ENCODE measurements at regions not wholly inside any gene's neighbourhood (a gene's known extent, or its start where the extent isn't known, plus 50 kb on each side); places are given as distances from the start of the nearest gene placed in this dataset.

- Histone ChIP-seq H2BK15ac (replicated peaks; ENCODE audit: low read depth) (no peak overlapping the region), H4K8ac (ENCODE audit: low read depth, low read length) (no peak overlapping the region), H2BK120ac (ENCODE audit: low read depth, low read length) (no peak overlapping the region), H4K5ac (ENCODE audit: low read length) (no peak overlapping the region), H3K79me1 (ENCODE audit: low read length) (no peaks in the 10 kb centered on the region), H3K23ac (ENCODE audit: low read length) (no peak overlapping the region), H3K27me3 (ENCODE audit: insufficient read depth, low read length, poor library complexity) (no peaks in the 10 kb centered on the region), H2AK5ac (ENCODE audit: low read length) (no peak overlapping the region), H2BK5ac (ENCODE audit: low read length) (no peak overlapping the region), H3K18ac (ENCODE audit: low read length) (no peak overlapping the region), H3K9ac (ENCODE audit: low read length) (no peak overlapping the region), H3K36me3 (ENCODE audit: control insufficient read depth, insufficient read depth, low read length) (no peaks in the 10 kb centered on the region), H3K4me2 (ENCODE audit: low read length) (no peak overlapping the region), H3K56ac (ENCODE audit: low read length) (no peak overlapping the region), H3K4ac (ENCODE audit: low read depth, low read length) (no peak overlapping the region), H3K27ac (ENCODE audit: low read depth, low read length) (no peak overlapping the region), H3K79me2 (ENCODE audit: control insufficient read depth, insufficient read depth, low read length) (no peaks in the 10 kb centered on the region), H3K4me3 (ENCODE audit: low read length) (no peak overlapping the region), H3K4me1 (ENCODE audit: control insufficient read depth, low read depth, low read length) (no peaks in the 10 kb centered on the region)
- no CpG with 5 or more reads among the region's 6 CpGs for WGBS (ENCODE audit: extremely low coverage, insufficient coverage, low lambda C conversion rate)
- DNase-seq, result no peak
Observed at GRCh38 chr1:163013826-163014600, 55.1 kb upstream of the RGS4 start.

- Histone ChIP-seq H3K56ac (ENCODE audit: low read length) (no peak overlapping the region), H4K5ac (ENCODE audit: low read length) (no peak overlapping the region), H3K4me2 (ENCODE audit: low read length) (no peak overlapping the region), H3K79me2 (ENCODE audit: control insufficient read depth, insufficient read depth, low read length) (no peaks in the 10 kb centered on the region), H3K36me3 (ENCODE audit: control insufficient read depth, insufficient read depth, low read length) (no peaks in the 10 kb centered on the region), H3K9ac (ENCODE audit: low read length) (no peak overlapping the region), H2BK15ac (replicated peaks; ENCODE audit: low read depth) (no peak overlapping the region), H3K4me3 (ENCODE audit: low read length) (no peak overlapping the region), H4K8ac (ENCODE audit: low read depth, low read length) (no peak overlapping the region), H3K79me1 (ENCODE audit: low read length) (no peaks in the 10 kb centered on the region), H3K4ac (ENCODE audit: low read depth, low read length) (no peak overlapping the region), H3K4me1 (ENCODE audit: control insufficient read depth, low read depth, low read length) (no peaks in the 10 kb centered on the region), H3K23ac (ENCODE audit: low read length) (no peak overlapping the region), H2AK5ac (ENCODE audit: low read length) (no peak overlapping the region), H2BK5ac (ENCODE audit: low read length) (no peak overlapping the region), H3K27ac (ENCODE audit: low read depth, low read length) (no peak overlapping the region), H3K18ac (ENCODE audit: low read length) (no peak overlapping the region), H3K27me3 (ENCODE audit: insufficient read depth, low read length, poor library complexity) (no peaks in the 10 kb centered on the region), H2BK120ac (ENCODE audit: low read depth, low read length) (no peak overlapping the region)
- no CpG with 5 or more reads among the region's 10 CpGs for WGBS (ENCODE audit: extremely low coverage, insufficient coverage, low lambda C conversion rate)
- no peak for DNase-seq
Observed at GRCh38 chr1:163006051-163006834, 62.9 kb upstream of the RGS4 start.

- H3K4me2 ChIP-seq (ENCODE audit: low read length), result no peak overlapping the region
- no peak overlapping the region for H2BK120ac ChIP-seq (ENCODE audit: low read depth, low read length)
- WGBS (ENCODE audit: extremely low coverage, insufficient coverage, low lambda C conversion rate), result no CpG with 5 or more reads among the region's 2 CpGs
- H3K9ac ChIP-seq (ENCODE audit: low read length), result no peak overlapping the region
- H3K36me3 ChIP-seq (ENCODE audit: control insufficient read depth, insufficient read depth, low read length), result no peaks in the 10 kb centered on the region
- H4K8ac ChIP-seq (ENCODE audit: low read depth, low read length), result no peak overlapping the region
- H3K23ac ChIP-seq (ENCODE audit: low read length), result no peak overlapping the region
- H3K79me2 ChIP-seq (ENCODE audit: control insufficient read depth, insufficient read depth, low read length), result no peaks in the 10 kb centered on the region
- no peak overlapping the region for H3K56ac ChIP-seq (ENCODE audit: low read length)
- no peaks in the 10 kb centered on the region for H3K79me1 ChIP-seq (ENCODE audit: low read length)
- no peak overlapping the region for H2BK15ac ChIP-seq (replicated peaks; ENCODE audit: low read depth)
- no peak for DNase-seq
- no peaks in the 10 kb centered on the region for H3K4me1 ChIP-seq (ENCODE audit: control insufficient read depth, low read depth, low read length)
- no peaks in the 10 kb centered on the region for H3K27me3 ChIP-seq (ENCODE audit: insufficient read depth, low read length, poor library complexity)
- H3K27ac ChIP-seq (ENCODE audit: low read depth, low read length), result no peak overlapping the region
- no peak overlapping the region for H2AK5ac ChIP-seq (ENCODE audit: low read length)
- H3K4me3 ChIP-seq (ENCODE audit: low read length), result no peak overlapping the region
- no peak overlapping the region for H3K18ac ChIP-seq (ENCODE audit: low read length)
- no peak overlapping the region for H3K4ac ChIP-seq (ENCODE audit: low read depth, low read length)
- H4K5ac ChIP-seq (ENCODE audit: low read length), result no peak overlapping the region
- H2BK5ac ChIP-seq (ENCODE audit: low read length), result no peak overlapping the region
Observed at GRCh38 chr1:162997499-162998285, 71.5 kb upstream of the RGS4 start.

GRCh38 chr1:162996261-162996660 lies 72.9 kb upstream of the RGS4 start:
- H3K56ac ChIP-seq (ENCODE audit: low read length), result no peak overlapping the region
- H2BK15ac ChIP-seq (replicated peaks; ENCODE audit: low read depth), result no peak overlapping the region
- no peaks in the 10 kb centered on the region for H3K4me1 ChIP-seq (ENCODE audit: control insufficient read depth, low read depth, low read length)
- no peak overlapping the region for H2BK5ac ChIP-seq (ENCODE audit: low read length)
- no peak overlapping the region for H3K4me2 ChIP-seq (ENCODE audit: low read length)
- H3K9ac ChIP-seq (ENCODE audit: low read length), result no peak overlapping the region
- WGBS (ENCODE audit: extremely low coverage, insufficient coverage, low lambda C conversion rate), result no CpG with 5 or more reads among the region's 1 CpG
- no peak overlapping the region for H3K27ac ChIP-seq (ENCODE audit: low read depth, low read length)
- DNase-seq, result no peak
- H3K36me3 ChIP-seq (ENCODE audit: control insufficient read depth, insufficient read depth, low read length), result no peaks in the 10 kb centered on the region
- no peaks in the 10 kb centered on the region for H3K79me1 ChIP-seq (ENCODE audit: low read length)
- no peak overlapping the region for H2AK5ac ChIP-seq (ENCODE audit: low read length)
- H4K8ac ChIP-seq (ENCODE audit: low read depth, low read length), result no peak overlapping the region
- H2BK120ac ChIP-seq (ENCODE audit: low read depth, low read length), result no peak overlapping the region
- no peak overlapping the region for H3K23ac ChIP-seq (ENCODE audit: low read length)
- no peaks in the 10 kb centered on the region for H3K79me2 ChIP-seq (ENCODE audit: control insufficient read depth, insufficient read depth, low read length)
- H3K4me3 ChIP-seq (ENCODE audit: low read length), result no peak overlapping the region
- no peak overlapping the region for H3K4ac ChIP-seq (ENCODE audit: low read depth, low read length)
- no peak overlapping the region for H4K5ac ChIP-seq (ENCODE audit: low read length)
- H3K18ac ChIP-seq (ENCODE audit: low read length), result no peak overlapping the region
- no peaks in the 10 kb centered on the region for H3K27me3 ChIP-seq (ENCODE audit: insufficient read depth, low read length, poor library complexity)

- Histone ChIP-seq H3K4me1 (ENCODE audit: control insufficient read depth, low read depth, low read length) (no peaks in the 10 kb centered on the region), H3K18ac (ENCODE audit: low read length) (no peak overlapping the region), H4K8ac (ENCODE audit: low read depth, low read length) (no peak overlapping the region), H3K27me3 (ENCODE audit: insufficient read depth, low read length, poor library complexity) (no peaks in the 10 kb centered on the region), H3K4me3 (ENCODE audit: low read length) (no peak overlapping the region), H2BK5ac (ENCODE audit: low read length) (no peak overlapping the region), H3K27ac (ENCODE audit: low read depth, low read length) (no peak overlapping the region), H3K79me2 (ENCODE audit: control insufficient read depth, insufficient read depth, low read length) (no peaks in the 10 kb centered on the region), H3K4me2 (ENCODE audit: low read length) (no peak overlapping the region), H2BK15ac (replicated peaks; ENCODE audit: low read depth) (no peak overlapping the region), H3K56ac (ENCODE audit: low read length) (no peak overlapping the region), H3K23ac (ENCODE audit: low read length) (no peak overlapping the region), H3K79me1 (ENCODE audit: low read length) (no peaks in the 10 kb centered on the region), H2AK5ac (ENCODE audit: low read length) (no peak overlapping the region), H3K36me3 (ENCODE audit: control insufficient read depth, insufficient read depth, low read length) (no peaks in the 10 kb centered on the region), H4K5ac (ENCODE audit: low read length) (no peak overlapping the region), H2BK120ac (ENCODE audit: low read depth, low read length) (no peak overlapping the region), H3K9ac (ENCODE audit: low read length) (no peak overlapping the region), H3K4ac (ENCODE audit: low read depth, low read length) (no peak overlapping the region)
- no peak for DNase-seq
Observed at GRCh38 chr1:162994921-162995320, 74.2 kb upstream of the RGS4 start.

Measured in mesendoderm (in vitro differentiated cells).